MCF 10A (cell line): ENCODE measurements at regions not wholly inside any gene's neighbourhood (a gene's known extent, or its start where the extent isn't known, plus 50 kb on each side); places are given as distances from the start of the nearest gene placed in this dataset.

Experiments
- BruUV-seq: library from RNA; stranded (reverse); fragments of 400-500 nt; replicated peaks from 2 replicates; lab custom pipeline; 2021; lab: Mats Ljungman, UMichigan
- CTCF ChIA-PET: fragments of 300-600 bp; sonication (Branson Sonifier 250); formaldehyde crosslinking; extraction: SDS; loops from one replicate; lab custom pipeline; 2021; ENCODE audit warnings: antibody characterized with exemption, inconsistent platforms; lab: Yijun Ruan, JAX
- POLR2A ChIA-PET: fragments of 300-600, 350-650 bp; sonication (Branson Sonifier 250); formaldehyde crosslinking; extraction: SDS; loops from one replicate; lab custom pipeline; 2020; ENCODE audit warnings: antibody characterized with exemption, inconsistent platforms; lab: Yijun Ruan, JAX
- DNase-seq: peaks from one replicate; pipeline ENCODE4 v3.0.0-alpha.2; 2018; ENCODE audit not compliant: unreplicated experiment
- H3K27ac Mint-ChIP-seq: one replicate; pipeline ENCODE4 v1.8.0; 2022; ENCODE audit warnings: mild to moderate bottlenecking, low read depth, mixed read lengths; ENCODE audit not compliant: unreplicated experiment
- H3K27me3 Mint-ChIP-seq: one replicate; pipeline ENCODE4 v1.8.0; 2022; ENCODE audit warnings: mixed read lengths; ENCODE audit not compliant: insufficient read depth, unreplicated experiment
- H3K36me3 Mint-ChIP-seq: one replicate; pipeline ENCODE4 v1.8.0; 2022; ENCODE audit warnings: mild to moderate bottlenecking, moderate library complexity, mixed read lengths; ENCODE audit not compliant: insufficient read depth, unreplicated experiment
- H3K4me1 Mint-ChIP-seq: one replicate; pipeline ENCODE4 v1.8.0; 2022; ENCODE audit warnings: mixed read lengths; ENCODE audit not compliant: insufficient read depth, unreplicated experiment
- H3K4me3 Mint-ChIP-seq: one replicate; pipeline ENCODE4 v1.8.0; 2022; ENCODE audit warnings: mild to moderate bottlenecking, moderate library complexity, mixed read lengths; ENCODE audit not compliant: unreplicated experiment
- H3K9me3 Mint-ChIP-seq: one replicate; pipeline ENCODE4 v1.8.0; 2022; ENCODE audit warnings: mixed read lengths; ENCODE audit not compliant: unreplicated experiment
- CTCF ChIP-seq: fragments of 200-600 bp; IDR thresholded peaks from one replicate; pipeline ENCODE4 v1.8.0; 2022; ENCODE audit warnings: antibody characterized with exemption, mild to moderate bottlenecking; ENCODE audit not compliant: unreplicated experiment
- intact Hi-C: fragments of 100-400 bp; cut with micrococcal nuclease; formaldehyde crosslinking; loops from 2 replicates; pipeline ENCODE4 v1.14.1; 2022

- intact Hi-C loops = no loop called here
- no peaks in the 10 kb centered on the region for H3K36me3 Mint-ChIP-seq
- no peak overlapping the region for H3K4me3 Mint-ChIP-seq
- H3K27ac Mint-ChIP-seq = no peak overlapping the region
- TF ChIP-seq CTCF = no peak
- H3K4me1 Mint-ChIP-seq = peaks cover 16% of the 10 kb centered on the region
- ChIA-PET CTCF (interaction anchor here (0.7 kb wide), 2 partner anchors 19 to 56 kb away, joined by 3 read pairs; no protein-coding TSS in a partner anchor), POLR2A (interaction anchor here (0.9 kb wide), 1 partner anchor 10 kb away, joined by 3 read pairs; no protein-coding TSS in a partner anchor)
- no peaks in the 10 kb centered on the region for H3K9me3 Mint-ChIP-seq
- no TSS peak for BruUV-seq
- DNase-seq = no peak
- H3K27me3 Mint-ChIP-seq = peaks cover 21% of the 10 kb centered on the region
These were observed 68.7 kb upstream of the OSMR start for GRCh38 chr5:38777111-38777510.

GRCh38 chr5:38780316-38780715 is 65.5 kb upstream of the OSMR start:
- TF ChIP-seq CTCF = no peak
- ChIA-PET POLR2A (interaction anchor here (0.5 to 2.2 kb wide), 6 partner anchors 44 to 1062 kb away, joined by 3 to 7 read pairs (median 4); no protein-coding TSS in a partner anchor), CTCF (interaction anchor here (0.9 to 5.3 kb wide), 7 partner anchors 15 to 337 kb away, joined by 3 to 45 read pairs (median 3); no protein-coding TSS in a partner anchor)
- intact Hi-C loops = no loop called here
- H3K4me1 Mint-ChIP-seq = peaks cover 29% of the 10 kb centered on the region
- no peaks in the 10 kb centered on the region for H3K36me3 Mint-ChIP-seq
- no peak overlapping the region for H3K4me3 Mint-ChIP-seq
- H3K9me3 Mint-ChIP-seq = no peaks in the 10 kb centered on the region
- peaks cover 19% of the 10 kb centered on the region for H3K27me3 Mint-ChIP-seq
- no peak for DNase-seq
- no peak overlapping the region for H3K27ac Mint-ChIP-seq
- no TSS peak for BruUV-seq

GRCh38 chr5:38780945-38781344 is 64.9 kb upstream of the OSMR start:
- peaks cover 13% of the 10 kb centered on the region for H3K27me3 Mint-ChIP-seq
- H3K36me3 Mint-ChIP-seq = no peaks in the 10 kb centered on the region
- TF ChIP-seq CTCF = no peak
- peaks cover 5% of the 10 kb centered on the region for H3K9me3 Mint-ChIP-seq
- H3K4me1 Mint-ChIP-seq = peaks cover 29% of the 10 kb centered on the region
- POLR2A ChIA-PET = interaction anchor here (0.7 to 2.2 kb wide), 5 partner anchors 45 to 339 kb away, joined by 3 to 7 read pairs (median 4); no protein-coding TSS in a partner anchor
- H3K27ac Mint-ChIP-seq = no peak overlapping the region
- intact Hi-C loops = loop anchor here (1.0 kb wide), 1 partner anchor 340 kb away; no protein-coding TSS in a partner anchor
- no TSS peak for BruUV-seq
- H3K4me3 Mint-ChIP-seq = no peak overlapping the region
- peak; percentile 88 for DNase-seq
- CTCF ChIA-PET = interaction anchor here (0.6 to 5.3 kb wide), 10 partner anchors 28 to 361 kb away, joined by 3 to 45 read pairs (median 3); no protein-coding TSS in a partner anchor

GRCh38 chr5:38782180-38782835 is 63.5 kb upstream of the OSMR start:
- no peak overlapping the region for H3K4me3 Mint-ChIP-seq
- ChIA-PET CTCF (interaction anchor here (0.6 to 5.3 kb wide), 15 partner anchors 11 to 669 kb away, joined by 3 to 45 read pairs (median 3); no protein-coding TSS in a partner anchor), POLR2A (interaction anchor here (1.0 to 2.0 kb wide), 4 partner anchors 9 to 337 kb away, joined by 3 to 6 read pairs (median 4); no protein-coding TSS in a partner anchor)
- H3K4me1 Mint-ChIP-seq = peaks cover 29% of the 10 kb centered on the region
- no peak overlapping the region for H3K27ac Mint-ChIP-seq
- H3K9me3 Mint-ChIP-seq = peaks cover 6% of the 10 kb centered on the region
- TF ChIP-seq CTCF = no peak
- H3K27me3 Mint-ChIP-seq = no peaks in the 10 kb centered on the region
- DNase-seq = no peak
- BruUV-seq = no TSS peak
- no peaks in the 10 kb centered on the region for H3K36me3 Mint-ChIP-seq
- intact Hi-C loops = no loop called here
